Hematopoietic multipotent progenitor cell (in vitro differentiated cells): ENCODE measurements at regions not wholly inside any gene's neighbourhood (a gene's known extent, or its start where the extent isn't known, plus 50 kb on each side); places are given as distances from the start of the nearest gene placed in this dataset.

Source experiments
- DNase-seq, 3 donors: peaks; one replicate each; pipeline ENCODE4 v3.0.0-alpha.2; 2011 to 2015; ENCODE audit warnings: low read depth in 2 of 3, low spot score in 2 of 3

DNA sequence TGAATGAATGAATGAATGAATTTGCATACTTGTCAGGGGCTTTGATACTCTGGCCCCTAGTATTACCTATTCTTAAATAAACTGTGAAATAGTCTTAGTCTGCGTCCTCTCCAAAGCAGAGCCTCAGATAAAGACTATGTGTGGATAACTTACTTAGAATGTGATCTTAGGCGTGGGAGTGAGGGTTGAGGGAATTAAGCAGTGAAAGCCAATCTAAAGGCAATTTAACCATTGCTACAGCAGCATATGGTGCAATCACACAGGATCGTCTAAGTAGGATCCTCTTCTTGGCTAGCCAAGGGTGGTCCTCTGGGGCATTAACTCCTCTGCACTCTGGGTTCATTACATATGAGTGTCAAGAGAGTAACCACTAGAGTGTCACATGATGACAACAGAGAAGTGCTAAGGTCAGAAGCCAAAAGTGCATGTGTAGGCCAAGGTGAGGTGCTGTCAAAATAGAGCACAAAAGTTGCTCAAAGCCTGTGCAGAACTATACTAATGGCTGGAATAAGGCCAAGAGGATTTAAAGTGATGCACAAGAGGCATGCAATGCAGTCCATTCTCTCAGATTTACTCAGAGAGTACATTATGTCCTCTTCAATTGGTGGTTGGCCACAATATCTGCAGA, 274.4 kb upstream of the SEMA6A start:
- no peak for DNase-seq

DNA sequence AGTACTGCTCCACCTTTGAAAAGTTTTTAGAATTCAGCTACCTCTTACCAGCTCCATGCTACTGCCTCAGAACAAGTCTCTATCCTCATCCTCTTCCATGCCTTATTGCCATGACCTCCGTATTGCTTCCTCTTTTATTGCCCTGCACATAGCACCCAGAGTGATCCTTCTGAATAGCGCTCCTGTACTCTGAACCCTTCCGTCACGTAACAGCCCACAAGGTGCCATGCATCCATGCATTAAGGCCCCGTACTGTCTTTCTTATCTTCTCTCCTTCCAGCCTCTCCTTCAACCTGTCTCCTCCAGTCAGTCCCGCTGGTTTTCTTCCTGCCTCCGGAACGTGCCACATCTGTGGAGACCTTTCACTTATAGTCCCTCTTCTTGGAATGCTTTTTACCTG, 273.3 kb upstream of the SEMA6A start:
- no peak for DNase-seq

DNA sequence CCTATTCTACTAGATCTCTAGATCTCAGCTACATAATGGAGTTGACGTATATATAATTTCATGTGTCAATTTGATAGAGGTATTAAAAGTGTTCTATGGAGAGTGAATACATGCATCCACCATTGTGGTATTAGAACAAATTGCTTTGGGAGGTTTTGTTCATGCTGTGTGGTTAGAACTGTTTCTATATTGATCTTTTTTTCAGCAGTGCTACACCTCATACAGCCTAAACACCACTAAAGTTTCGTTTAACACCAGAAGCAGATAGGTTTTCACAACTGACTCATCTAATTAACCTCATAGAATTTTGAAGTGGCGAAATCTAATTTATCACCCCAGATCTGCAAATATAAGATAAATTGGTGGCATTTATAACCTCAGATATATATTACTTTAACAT, 269.4 kb upstream of the SEMA6A start:
- no peak for DNase-seq

DNA sequence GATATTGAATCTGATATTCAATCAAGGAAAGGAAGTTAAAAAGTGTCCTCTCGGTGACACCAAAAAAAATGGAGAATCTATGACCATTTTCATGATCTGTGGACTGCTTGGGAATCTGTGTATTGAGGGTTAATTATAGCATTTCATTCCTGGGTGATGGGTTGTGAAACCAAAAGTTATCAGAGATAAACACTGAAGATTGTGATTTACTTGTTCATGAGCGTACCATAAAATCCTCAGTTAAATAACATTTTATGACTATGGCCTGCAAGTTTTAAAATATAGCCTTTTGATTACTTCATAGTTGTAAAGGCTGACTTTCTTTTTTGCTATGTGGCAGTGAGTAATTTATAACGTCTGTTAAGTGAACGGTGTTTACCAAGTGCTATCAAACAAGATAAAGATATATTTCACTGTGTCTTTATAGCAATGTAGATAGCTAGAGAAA, 267.9 kb upstream of the SEMA6A start:
- no peak for DNase-seq

DNA sequence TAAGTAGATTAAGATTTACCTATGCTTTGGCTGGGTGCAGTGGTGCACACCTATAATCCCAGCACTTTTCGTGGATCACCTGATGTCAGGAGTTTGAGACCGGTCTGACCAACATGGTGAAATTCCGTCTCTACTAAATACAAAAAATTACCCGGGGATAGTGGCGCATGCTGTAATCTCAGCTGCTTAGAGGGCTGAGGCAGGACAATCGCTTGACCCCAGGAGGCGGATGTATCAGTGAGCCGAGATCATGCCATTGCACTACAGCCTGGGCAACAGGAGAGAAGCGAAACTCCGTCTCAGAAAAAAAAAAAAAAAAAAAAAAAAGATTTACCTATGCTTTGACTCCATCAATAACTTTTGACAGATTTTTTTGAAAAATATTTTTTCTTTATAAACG, 267.1 kb upstream of the SEMA6A start:
- DNase-seq = no peak

DNA sequence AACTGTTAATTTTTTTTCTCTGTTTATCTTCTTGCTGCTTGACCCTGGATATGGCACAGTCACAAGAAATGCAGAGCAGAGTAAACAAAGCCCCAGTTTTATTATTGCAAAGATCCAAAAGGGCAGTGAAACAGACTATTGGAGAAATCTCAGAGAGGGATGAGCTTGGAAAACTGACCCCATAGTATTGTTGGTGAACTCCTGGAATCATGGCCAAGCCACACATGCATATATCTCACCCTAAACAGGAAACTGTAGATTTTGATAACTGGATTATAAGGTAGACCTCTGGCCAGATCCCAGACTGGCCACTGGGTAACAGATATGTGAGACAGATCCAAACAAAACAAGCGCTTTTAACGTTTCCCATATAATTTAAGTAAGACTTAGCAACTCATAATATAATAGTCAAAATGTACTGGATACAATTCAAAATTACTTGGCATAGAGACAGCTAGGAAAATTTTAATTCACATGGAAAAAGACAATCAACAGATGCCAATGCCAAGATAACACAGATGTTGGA, 263.5 kb upstream of the SEMA6A start:
- no peak for DNase-seq

DNA sequence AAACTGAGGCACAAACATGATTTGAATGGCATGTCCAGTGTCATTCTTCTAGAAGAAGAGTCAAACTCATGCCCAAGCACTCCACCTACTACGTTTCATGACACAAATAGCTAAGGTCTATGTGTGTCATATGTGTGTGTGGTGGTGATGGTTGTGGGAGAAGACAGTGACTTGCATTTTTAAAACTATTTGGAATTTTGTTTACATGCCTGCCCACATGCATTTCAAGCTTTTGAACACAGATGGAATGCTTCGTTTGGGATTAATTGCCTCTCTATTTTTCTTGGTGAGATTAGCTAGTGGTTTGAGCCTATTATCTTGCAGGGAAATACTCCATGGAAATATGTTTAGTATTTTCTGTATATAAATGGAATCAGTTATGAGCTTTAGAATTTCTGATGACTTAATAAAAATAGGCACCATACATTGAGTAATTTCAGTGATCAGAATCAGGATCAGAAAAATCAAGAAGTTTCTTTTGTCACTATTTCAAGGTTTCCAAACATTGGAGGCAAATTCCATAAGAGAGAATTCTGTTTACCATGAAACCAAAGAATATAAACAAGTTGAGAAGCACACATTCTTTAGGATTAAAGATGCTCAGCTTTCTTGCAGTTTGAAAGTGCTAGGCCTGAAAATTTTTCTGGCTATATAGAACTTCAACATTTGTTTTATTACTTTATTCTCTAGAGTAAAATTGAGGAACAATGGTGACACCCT, 260.3 kb upstream of the SEMA6A start:
- DNase-seq = no peak

DNA sequence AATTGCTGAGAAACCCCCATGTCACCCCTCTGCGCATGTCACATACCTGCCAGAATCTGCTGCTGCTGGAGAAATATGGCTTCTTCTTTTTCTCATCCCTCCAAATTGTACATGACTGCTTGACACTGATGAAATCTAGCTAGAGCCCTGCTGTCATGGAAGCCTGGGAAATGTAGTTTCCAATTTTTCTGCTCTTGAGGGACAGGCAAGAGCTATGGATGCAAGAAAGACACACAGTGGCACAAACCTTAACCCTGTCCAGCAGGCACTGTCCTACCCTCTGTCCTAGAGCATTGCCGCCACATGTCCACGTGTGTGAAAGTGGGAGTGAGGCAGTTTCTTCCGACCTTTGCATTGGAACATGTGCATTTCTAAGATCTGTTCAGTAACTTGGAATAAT, 255.5 kb upstream of the SEMA6A start:
- DNase-seq = no peak

DNA sequence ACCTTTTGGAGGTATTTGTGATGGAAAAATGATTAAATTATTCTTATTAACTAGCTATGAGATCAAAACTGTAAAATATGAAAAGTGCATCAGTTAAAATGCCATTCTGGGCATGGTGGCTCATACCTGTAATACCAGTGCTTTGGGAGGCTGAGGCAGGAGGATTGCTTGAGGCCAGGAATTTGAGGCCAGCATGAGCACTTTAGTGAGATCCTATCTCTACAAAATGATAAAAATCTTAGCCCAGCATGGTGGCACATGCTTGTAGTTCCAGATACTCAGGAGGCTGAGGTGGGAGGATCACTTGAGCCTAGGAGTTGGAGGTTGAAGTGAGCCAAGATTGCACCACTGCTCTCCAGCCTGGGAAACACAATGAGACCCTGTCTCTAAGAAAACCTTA, 252.5 kb upstream of the SEMA6A start:
- DNase-seq = no peak

DNA sequence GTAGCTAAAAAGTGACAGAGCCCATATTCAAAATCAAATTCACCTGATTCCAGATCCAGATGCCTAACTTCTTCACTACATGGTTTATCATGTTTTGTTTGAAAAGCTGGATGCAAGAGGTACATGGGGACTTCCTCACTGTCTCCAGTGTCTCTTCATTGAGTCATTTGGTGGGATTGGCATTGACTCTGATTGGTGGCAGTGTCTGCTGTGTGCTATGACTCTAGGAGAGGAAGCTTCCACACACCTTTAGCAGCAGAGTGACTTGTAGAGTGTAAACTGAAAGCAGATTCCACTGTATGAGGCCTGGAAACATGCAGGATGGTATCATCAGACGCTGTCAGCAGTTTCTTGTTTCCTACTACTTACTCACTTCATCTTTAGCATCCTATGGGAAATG, 250.9 kb upstream of the SEMA6A start:
- no peak for DNase-seq

DNA sequence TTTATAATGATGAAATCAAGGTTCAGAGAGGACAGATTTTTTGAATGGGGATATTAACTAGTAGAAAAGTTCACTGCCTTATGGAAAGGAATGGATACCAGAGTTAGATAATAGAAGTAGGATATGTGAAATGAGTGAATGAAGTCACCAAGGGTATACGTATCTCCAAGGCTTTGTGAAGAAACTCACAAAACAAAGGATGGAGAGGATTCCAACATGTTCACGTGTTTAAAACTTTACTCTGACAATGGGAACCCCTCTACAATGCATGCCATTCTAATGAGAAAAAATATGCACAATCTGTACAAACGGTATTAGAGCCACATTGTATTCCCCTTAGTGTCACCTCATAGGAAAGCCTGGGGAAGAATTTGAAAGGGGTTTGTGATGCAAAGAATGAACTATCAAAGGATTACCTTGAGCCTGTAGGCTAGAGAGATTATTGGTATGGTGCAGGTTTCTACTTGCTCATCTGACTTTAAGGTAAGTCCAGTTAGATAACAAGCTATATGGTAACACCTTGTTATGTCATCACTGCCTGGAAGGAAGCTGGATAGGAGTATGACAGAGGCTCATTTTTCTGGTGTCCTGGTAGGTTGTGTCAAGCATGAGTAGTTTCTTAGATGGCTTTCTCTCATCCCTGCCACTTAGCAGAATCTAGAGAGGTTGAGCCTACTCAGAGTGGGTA, 250.3 kb upstream of the SEMA6A start:
- no peak for DNase-seq

DNA sequence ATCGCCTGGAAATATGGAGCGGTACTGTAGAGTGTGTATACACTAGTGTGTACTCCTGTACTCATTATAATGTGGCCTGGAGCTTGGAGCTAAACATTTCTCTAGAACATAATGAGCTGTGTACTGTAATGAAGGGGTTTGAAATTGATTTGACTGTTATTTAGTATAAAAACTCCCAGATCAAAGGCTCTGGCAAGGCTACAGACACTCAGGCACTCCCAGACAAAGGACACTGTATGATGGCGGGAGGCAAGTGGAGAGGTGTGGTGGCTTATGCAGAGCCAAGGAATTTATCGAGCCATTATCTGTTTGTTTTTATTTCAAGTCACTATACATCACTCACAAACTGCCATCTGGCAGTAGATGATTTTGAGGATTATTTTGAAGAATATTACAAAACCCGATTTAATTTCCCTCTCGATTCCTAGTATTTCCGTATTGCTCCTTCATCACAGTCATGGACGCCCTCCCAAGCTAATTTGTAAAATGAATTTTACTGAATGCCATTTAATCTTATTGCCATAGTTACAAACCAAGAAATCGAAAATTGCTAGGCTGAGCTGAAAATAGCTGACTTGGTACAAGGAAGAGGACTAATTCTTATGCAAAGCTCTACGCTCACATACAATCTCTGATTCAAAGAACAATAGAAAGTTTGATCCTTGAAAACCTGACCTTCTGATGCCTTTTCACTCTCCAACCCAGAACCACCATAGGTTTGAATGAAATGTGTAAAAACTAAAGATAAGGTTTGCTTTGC, 240.2 kb upstream of the SEMA6A start:
- no peak for DNase-seq

DNA sequence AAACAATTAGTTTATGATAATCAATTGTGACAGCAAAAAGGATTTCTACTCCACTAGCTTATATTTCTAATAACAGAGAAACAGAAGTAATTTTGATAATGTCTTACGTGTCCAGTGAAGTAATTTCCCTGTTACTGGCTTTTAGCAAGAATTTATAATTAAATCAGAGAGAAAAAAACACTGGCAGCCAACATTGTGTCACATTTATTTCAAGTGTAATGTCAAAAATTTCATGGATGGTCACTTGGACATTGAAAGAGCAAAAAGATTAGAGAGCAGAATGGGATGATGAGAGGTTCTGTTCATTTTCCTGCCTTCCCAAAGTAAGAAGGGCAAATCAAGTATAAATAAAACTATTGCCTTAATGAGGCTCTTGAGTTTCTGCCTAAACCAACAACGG, 239.3 kb upstream of the SEMA6A start:
- DNase-seq = no peak

DNA sequence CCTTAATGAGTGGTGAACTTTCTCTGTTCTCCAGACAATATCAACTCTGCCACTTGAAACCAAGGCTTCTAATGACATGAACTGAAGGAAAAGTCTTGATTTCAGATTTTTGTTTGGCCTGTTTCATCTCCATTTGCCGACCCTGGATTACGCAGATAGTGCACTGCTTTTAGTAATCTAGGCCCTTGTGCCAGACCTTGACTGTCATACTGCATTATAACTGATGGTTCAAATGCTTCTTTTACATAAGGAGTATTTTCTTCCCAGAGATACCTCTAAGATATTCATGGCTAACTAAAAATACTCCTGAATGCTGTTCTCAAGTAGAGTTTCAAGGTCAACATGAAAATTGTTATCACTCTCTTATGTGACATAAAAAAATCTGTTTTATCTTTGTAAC, 238.7 kb upstream of the SEMA6A start:
- DNase-seq = no peak

DNA sequence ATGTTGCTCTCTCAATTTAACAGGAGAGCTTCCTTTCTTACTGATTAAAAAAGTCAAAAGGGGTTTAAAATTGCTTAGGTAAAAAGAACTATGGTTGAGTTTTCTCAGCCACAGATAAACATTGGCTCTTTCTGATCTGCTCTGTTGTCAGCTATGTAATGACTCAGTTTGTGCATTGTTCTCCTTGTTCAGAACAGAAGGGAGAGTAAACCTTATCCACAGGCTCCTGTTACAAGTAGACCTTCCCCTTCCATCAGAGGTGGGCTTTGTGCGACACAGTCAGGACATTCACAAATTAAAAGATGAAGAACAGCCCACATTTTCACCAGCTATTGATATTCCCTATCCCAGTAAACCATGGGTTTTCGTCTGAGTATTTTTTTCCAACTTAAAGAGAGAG, 236.3 kb upstream of the SEMA6A start:
- no peak for DNase-seq

DNA sequence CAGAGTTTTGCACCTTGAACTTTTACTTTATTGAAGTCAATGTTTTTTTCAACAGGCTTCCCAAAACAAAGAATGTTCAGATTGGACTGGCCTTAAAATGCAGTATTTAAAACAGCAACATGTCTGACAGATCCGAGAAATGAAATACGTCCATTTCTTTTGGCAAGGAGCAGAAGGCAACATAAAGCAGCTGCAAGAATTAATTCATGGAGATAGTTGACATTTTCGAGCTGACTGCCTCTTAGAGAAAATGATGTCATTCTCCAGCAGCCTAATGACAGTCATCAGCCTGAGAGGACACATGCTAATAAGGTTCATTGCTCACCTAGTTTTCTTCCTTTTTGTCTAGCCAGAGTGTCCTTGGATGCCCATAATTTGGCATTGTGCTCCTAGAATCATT, 232.2 kb upstream of the SEMA6A start:
- DNase-seq = no peak

DNA sequence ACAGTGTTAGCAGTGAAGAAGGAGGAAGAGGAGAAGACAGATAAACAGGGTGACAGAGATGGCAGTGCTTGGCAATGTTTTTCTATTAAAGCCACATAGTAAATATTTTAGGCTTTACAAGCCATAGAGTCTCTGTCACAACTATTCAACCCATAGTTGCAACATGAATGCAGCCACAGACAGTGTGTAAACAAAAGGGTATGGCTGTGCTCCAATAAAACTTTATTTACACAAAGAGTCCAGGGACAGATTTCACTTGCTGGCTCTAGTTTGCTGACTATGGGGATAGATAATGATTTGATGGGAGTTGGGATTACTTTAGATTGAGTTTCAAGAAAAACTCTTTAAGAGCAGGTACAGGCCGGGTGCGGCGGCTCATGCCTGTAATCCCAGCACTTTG, 224.8 kb upstream of the SEMA6A start:
- DNase-seq = no peak

DNA sequence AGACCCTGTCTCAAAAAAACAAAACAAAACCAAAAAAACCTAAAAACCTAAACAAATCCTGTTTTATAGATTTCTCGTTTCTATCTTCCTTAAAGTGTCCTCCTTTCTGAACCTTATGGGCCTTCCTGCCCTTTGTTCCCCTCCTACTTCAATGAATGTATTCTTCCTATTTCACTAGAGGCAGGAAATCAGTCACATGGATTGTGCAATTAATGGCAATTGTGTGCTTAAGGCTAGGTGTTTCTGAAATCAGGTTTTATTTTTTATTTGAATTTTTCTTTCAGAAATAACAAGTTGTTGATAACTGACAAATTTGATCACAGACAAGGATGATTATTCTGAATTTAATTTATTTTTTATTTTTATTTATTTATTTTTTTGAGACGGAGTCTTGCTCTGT, 220.6 kb upstream of the SEMA6A start:
- DNase-seq = no peak

DNA sequence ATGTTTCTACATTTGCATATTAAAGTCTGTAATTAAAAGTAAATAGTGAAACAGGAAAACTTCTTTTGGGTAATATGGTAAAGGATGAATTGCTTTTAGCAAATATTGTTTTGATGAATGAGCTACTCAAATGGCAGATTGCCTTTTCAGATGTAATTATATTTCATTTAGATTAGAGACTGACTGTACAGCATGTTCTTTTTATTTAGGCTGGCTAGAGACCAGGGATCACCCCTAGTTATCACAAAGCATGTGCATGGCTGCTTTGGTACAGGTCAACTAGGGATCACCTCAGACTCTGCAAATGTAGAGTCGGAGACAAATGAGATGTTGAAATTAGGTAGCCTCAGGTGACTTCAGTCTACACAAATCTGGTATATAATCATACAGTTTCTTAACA, 214.9 kb upstream of the SEMA6A start:
- no peak for DNase-seq

DNA sequence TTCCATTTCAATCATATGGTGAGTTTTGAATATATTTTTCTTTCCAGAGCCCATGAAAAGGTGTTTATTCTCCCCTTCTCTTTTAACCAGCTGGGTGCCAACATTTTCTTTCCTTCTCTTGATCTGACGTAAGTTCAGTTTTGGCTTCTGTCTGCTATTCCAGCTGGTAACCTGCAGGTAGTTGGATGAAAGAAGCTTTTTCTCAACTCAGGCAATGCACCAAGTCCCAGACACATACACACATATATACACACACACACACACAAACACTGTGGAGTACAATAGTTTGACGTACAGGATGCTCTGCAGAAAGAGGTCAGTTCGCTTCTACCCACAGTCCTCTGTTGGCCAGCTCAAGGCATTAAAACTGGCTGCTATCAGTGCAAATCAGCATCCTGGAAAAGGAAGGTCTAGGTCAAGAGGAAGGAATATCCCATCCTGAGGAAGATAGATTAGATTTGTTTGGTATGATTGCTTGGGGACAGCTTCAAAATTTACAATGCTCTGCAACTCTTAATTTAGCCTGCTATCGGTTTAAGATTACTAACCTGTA, 214.3 kb upstream of the SEMA6A start:
- DNase-seq = no peak

DNA sequence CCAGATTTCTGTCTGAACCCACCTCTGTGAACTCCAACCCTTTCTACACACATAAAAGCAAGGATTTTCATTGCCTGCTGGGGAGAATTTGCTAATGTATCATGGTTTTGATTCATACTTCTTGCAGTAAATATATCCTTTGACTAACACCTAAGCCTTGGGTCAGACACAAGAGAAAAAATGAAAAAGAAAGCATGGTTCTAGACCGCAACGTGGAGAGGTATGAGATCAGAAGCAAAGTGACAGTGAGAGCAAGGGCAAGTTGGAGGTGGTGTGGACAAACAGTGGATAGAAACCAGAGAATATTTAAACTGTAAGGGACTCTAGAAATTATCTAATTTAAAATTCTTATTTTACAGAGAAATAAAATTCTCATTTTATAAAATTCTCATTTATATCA, 212.9 kb upstream of the SEMA6A start:
- no peak for DNase-seq
